GM23248 (cell line): ENCODE measurements at regions not wholly inside any gene's neighbourhood (a gene's known extent, or its start where the extent isn't known, plus 50 kb on each side); places are given as distances from the start of the nearest gene placed in this dataset.

Source experiments
- DNase-seq: peaks from one replicate; pipeline ENCODE4 v3.0.0-alpha.2; 2015
- H2AFZ ChIP-seq: fragments of 200-600 bp; sonication (generic); 2 replicates; pipeline ENCODE4 v1.6.1; 2016; ENCODE audit warnings: antibody characterized with exemption
- H3F3A ChIP-seq: fragments of 200-600 bp; sonication (generic); 2 replicates; pipeline ENCODE4 v1.6.1; 2016; ENCODE audit warnings: mild to moderate bottlenecking, antibody characterized with exemption, mixed run types; ENCODE audit not compliant: insufficient read depth
- H3K27ac ChIP-seq: fragments of 200-600 bp; sonication (generic); 2 replicates; pipeline ENCODE4 v1.5.1; 2016; ENCODE audit warnings: mild to moderate bottlenecking
- H3K27me3 ChIP-seq: fragments of 200-600 bp; sonication (generic); replicated peaks from 2 replicates; pipeline ENCODE4 v1.6.1; 2016; ENCODE audit warnings: mild to moderate bottlenecking; ENCODE audit not compliant: insufficient read depth
- H3K36me3 ChIP-seq: fragments of 200-600 bp; sonication (generic); 2 replicates; pipeline ENCODE4 v1.6.1; 2016; ENCODE audit warnings: low read depth, mild to moderate bottlenecking
- H3K4me1 ChIP-seq: fragments of 200-600 bp; sonication (generic); 2 replicates; pipeline ENCODE4 v1.6.1; 2016; ENCODE audit warnings: mild to moderate bottlenecking; ENCODE audit not compliant: insufficient read depth
- H3K4me2 ChIP-seq: fragments of 200-600 bp; sonication (generic); one replicate; pipeline ENCODE4 v1.6.1; 2016; ENCODE audit warnings: mild to moderate bottlenecking; ENCODE audit not compliant: unreplicated experiment
- H3K4me3 ChIP-seq: fragments of 200-600 bp; sonication (generic); 2 replicates; pipeline ENCODE4 v1.5.1; 2016; ENCODE audit warnings: mild to moderate bottlenecking
- H3K79me2 ChIP-seq: fragments of 200-600 bp; sonication (generic); 2 replicates; pipeline ENCODE4 v1.6.1; 2016; ENCODE audit warnings: mild to moderate bottlenecking; ENCODE audit not compliant: insufficient read depth
- H3K9ac ChIP-seq: fragments of 200-600 bp; sonication (generic); 2 replicates; pipeline ENCODE4 v1.6.1; 2016; ENCODE audit warnings: mild to moderate bottlenecking
- H3K9me2 ChIP-seq: fragments of 200-600 bp; sonication (generic); 2 replicates; pipeline ENCODE4 v1.6.1; 2016; ENCODE audit warnings: mixed run types, mild to moderate bottlenecking, moderate library complexity; ENCODE audit not compliant: insufficient read depth
- H3K9me3 ChIP-seq: fragments of 200-600 bp; sonication (generic); one replicate; pipeline ENCODE4 v1.6.1; 2017; ENCODE audit warnings: low read depth
- H4K20me1 ChIP-seq: fragments of 200-600 bp; sonication (generic); 2 replicates; pipeline ENCODE4 v1.6.0; 2016; ENCODE audit not compliant: insufficient read depth
- EZH2 ChIP-seq: fragments of 200-600 bp; sonication (generic); IDR thresholded peaks from 2 replicates; pipeline ENCODE4 v1.6.1; 2018; ENCODE audit warnings: antibody characterized with exemption, mild to moderate bottlenecking; ENCODE audit not compliant: insufficient read depth, poor library complexity, severe bottlenecking
- EZH2phosphoT487 ChIP-seq: fragments of 200-600 bp; sonication (generic); IDR thresholded peaks from 2 replicates; pipeline ENCODE4 v1.6.1; 2018; ENCODE audit warnings: antibody characterized with exemption, moderate library complexity, mild to moderate bottlenecking, low read depth; ENCODE audit not compliant: insufficient read depth
- WGBS, 2 experiments: methylation state at CpG; one replicate each; pipeline ENCODE4 v1.1.6; 2015 to 2017; ENCODE audit warnings: low lambda C conversion rate in 2 of 2, low coverage in 1 of 2; ENCODE audit errors: missing lambda C conversion rate in 2 of 2; 5-methylcytosine and 5-hydroxymethylcytosine counted together
- in situ Hi-C: fragments of 300-500 bp; cut with MboI; formaldehyde crosslinking; loops from 2 replicates; pipeline ENCODE4 v1.15.0; 2020

- Histone ChIP-seq H3F3A (no peaks in the 10 kb centered on the region), H3K4me3 (no peak overlapping the region), H3K9ac (no peak overlapping the region), H3K79me2 (no peaks in the 10 kb centered on the region), H2AFZ (no peak overlapping the region), H3K27ac (no peak overlapping the region), H3K9me2 (no peaks in the 10 kb centered on the region), H4K20me1 (no peaks in the 10 kb centered on the region), H3K4me1 (no peaks in the 10 kb centered on the region), H3K4me2 (no peak overlapping the region), H3K36me3 (no peaks in the 10 kb centered on the region), H3K9me3 (no peaks in the 10 kb centered on the region), H3K27me3 (peaks cover 32% of the 10 kb centered on the region)
- WGBS, 2 experiments, result 68% methylated on average over 2 of the region's 2 CpGs
- in situ Hi-C loops, result no loop called here
- TF ChIP-seq EZH2, result no peak
- DNase-seq, result no peak
These were observed 102.0 kb downstream of the SOX9 start for GRCh38 chr17:72222661-72223380.

GRCh38 chr17:72223866-72224291 lies 103.1 kb downstream of the SOX9 start:
- Histone ChIP-seq H3K27ac (no peak overlapping the region), H3K79me2 (no peaks in the 10 kb centered on the region), H3K4me1 (no peaks in the 10 kb centered on the region), H3K9ac (no peak overlapping the region), H2AFZ (no peak overlapping the region), H3K27me3 (peaks cover 21% of the 10 kb centered on the region), H3K4me2 (no peak overlapping the region), H3K9me3 (no peaks in the 10 kb centered on the region), H3F3A (no peaks in the 10 kb centered on the region), H4K20me1 (no peaks in the 10 kb centered on the region), H3K9me2 (no peaks in the 10 kb centered on the region), H3K36me3 (no peaks in the 10 kb centered on the region), H3K4me3 (no peak overlapping the region)
- in situ Hi-C loops, result no loop called here
- DNase-seq, result no peak
- 62% methylated on average over 11 of the region's 11 CpGs for WGBS, 2 experiments
- no peak for TF ChIP-seq EZH2phosphoT487
- TF ChIP-seq EZH2, result no peak

DNA sequence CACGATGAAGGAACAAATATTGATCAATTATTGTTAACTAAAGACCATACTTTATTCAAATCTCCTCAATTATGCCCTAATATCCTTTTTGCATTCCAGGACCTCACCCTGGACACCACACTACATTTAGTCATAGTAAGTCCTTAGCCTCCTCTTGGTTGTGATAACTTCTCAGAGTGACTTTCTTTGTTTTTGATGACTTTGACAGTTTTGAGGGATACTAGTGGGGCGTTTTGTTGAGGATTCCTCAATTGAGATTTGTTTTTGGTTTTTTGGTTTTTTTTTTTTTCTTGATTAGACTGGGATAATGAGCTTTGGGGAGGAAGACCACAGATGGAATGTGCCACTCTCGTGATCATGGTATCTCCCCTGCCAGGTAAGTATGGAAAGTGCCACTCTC lies 105.5 kb downstream of the SOX9 start:
- 40 to 50% methylated on average over 3 of the region's 3 CpGs for WGBS, 2 experiments

GRCh38 chr17:72233986-72234385 lies 113.2 kb downstream of the SOX9 start:
- 32 to 33% methylated on average over 3 of the region's 3 CpGs for WGBS, 2 experiments
- TF ChIP-seq EZH2 (no peak), EZH2phosphoT487 (no peak)
- no peak for DNase-seq
- H3K4me2 ChIP-seq, result no peak overlapping the region
- H3K36me3 ChIP-seq, result no peaks in the 10 kb centered on the region
- no peaks in the 10 kb centered on the region for H3K4me1 ChIP-seq
- no peak overlapping the region for H3K9ac ChIP-seq
- no peaks in the 10 kb centered on the region for H3K79me2 ChIP-seq
- H3K27me3 ChIP-seq, result peaks cover 22% of the 10 kb centered on the region
- H3F3A ChIP-seq, result no peaks in the 10 kb centered on the region
- H4K20me1 ChIP-seq, result no peaks in the 10 kb centered on the region
- in situ Hi-C loops, result no loop called here
- no peaks in the 10 kb centered on the region for H3K9me3 ChIP-seq
- H3K27ac ChIP-seq, result no peak overlapping the region
- no peak overlapping the region for H3K4me3 ChIP-seq
- no peaks in the 10 kb centered on the region for H3K9me2 ChIP-seq
- no peak overlapping the region for H2AFZ ChIP-seq

More for the DNA sequence above, 105.5 kb downstream of the SOX9 start:
- Histone ChIP-seq H4K20me1 (no peaks in the 10 kb centered on the region), H3K4me1 (no peaks in the 10 kb centered on the region), H3K27me3 (peaks cover 6% of the 10 kb centered on the region), H2AFZ (no peak overlapping the region), H3K9me3 (no peaks in the 10 kb centered on the region), H3K4me3 (no peak overlapping the region), H3K79me2 (no peaks in the 10 kb centered on the region), H3K36me3 (no peaks in the 10 kb centered on the region), H3K4me2 (no peak overlapping the region), H3K27ac (no peak overlapping the region), H3K9ac (no peak overlapping the region), H3K9me2 (no peaks in the 10 kb centered on the region), H3F3A (no peaks in the 10 kb centered on the region)
- TF ChIP-seq EZH2phosphoT487 (no peak), EZH2 (no peak)
- DNase-seq, result no peak
- in situ Hi-C loops, result no loop called here
